K562 (cell line): ENCODE measurements at regions not wholly inside any gene's neighbourhood (a gene's known extent, or its start where the extent isn't known, plus 50 kb on each side); places are given as distances from the start of the nearest gene placed in this dataset.

ENCODE experiments used
- ATAC-seq: fragments of 200-7000 bp; cut with Tn5 transposase; 3 replicates; pipeline ENCODE4 v1.9.1; 2020; ENCODE audit warnings: moderate library complexity
- BruUV-seq: library from RNA; stranded (reverse); fragments of 400-500 nt; replicated peaks from 2 replicates; lab custom pipeline; 2021; lab: Mats Ljungman, UMichigan
- CTCF ChIA-PET: fragments of 300-600 bp; formaldehyde crosslinking; extraction: SDS; loops from one replicate; lab custom pipeline; 2021; ENCODE audit warnings: low intra/inter-chr PET ratio; lab: Yijun Ruan, JAX
- POLR2A ChIA-PET: fragments of 300-600, 350-650 bp; sonication (Branson Sonifier 250); formaldehyde crosslinking; extraction: SDS; loops from one replicate; lab custom pipeline; 2021; ENCODE audit warnings: antibody characterized with exemption, inconsistent platforms; lab: Yijun Ruan, JAX
- DNase-seq, 4 experiments: peaks; one replicate each; pipeline versions ENCODE4 v3.0.0 to v3.0.0-alpha.2; 2011 to 2018; ENCODE audit warnings: low spot score in 3 of 4, mixed read lengths in 3 of 4; ENCODE audit errors: extremely low read depth in 1 of 4
- FAIRE-seq: peaks from 2 replicates; lab custom pipeline; 2011; peaks lifted over from hg19 to GRCh38; lab: Jason Lieb, UNC
- H2AFZ ChIP-seq: 2 replicates; pipeline ENCODE4 v1.6.0; 2011; ENCODE audit warnings: low read depth, low read length, control low read depth, inconsistent platforms
- H3K27ac ChIP-seq: fragments of 200-600 bp; 3 replicates; pipeline ENCODE4 v1.8.0; 2011; ENCODE audit warnings: low read depth, mild to moderate bottlenecking, control low read depth, inconsistent platforms, low read length, moderate library complexity, mixed read lengths; ENCODE audit errors: extremely low read depth
- H3K27me3 ChIP-seq, 2 experiments: fragments of 300-600 bp in 1 of 2; 2 replicates in 1 of 2; 3 replicates in 1 of 2; pipeline versions ENCODE4 v1.6.0 to v1.8.0; 2011; ENCODE audit warnings: inconsistent platforms in 2 of 2, low read length in 2 of 2, mild to moderate bottlenecking in 1 of 2, mixed read lengths in 1 of 2, moderate library complexity in 1 of 2; ENCODE audit not compliant: control insufficient read depth in 2 of 2, insufficient read depth in 2 of 2
- H3K36me3 ChIP-seq: fragments of 300-600 bp; 3 replicates; pipeline ENCODE4 v1.8.0; 2011; ENCODE audit warnings: mild to moderate bottlenecking, low read length, inconsistent platforms; ENCODE audit not compliant: control insufficient read depth, insufficient read depth
- H3K4me1 ChIP-seq, 2 experiments: fragments of 200-600 bp in 1 of 2; replicated peaks in 1 of 2; 2 replicates in 1 of 2; 3 replicates in 1 of 2; pipeline versions ENCODE4 v1.5.1 to v1.8.0; 2011; ENCODE audit warnings: inconsistent platforms in 2 of 2, low read length in 2 of 2, mild to moderate bottlenecking in 1 of 2, mixed read lengths in 1 of 2, moderate library complexity in 1 of 2; ENCODE audit not compliant: control insufficient read depth in 2 of 2, insufficient read depth in 2 of 2
- H3K4me2 ChIP-seq: 2 replicates; pipeline ENCODE4 v1.6.1; 2011; ENCODE audit warnings: low read length, control low read depth, inconsistent platforms, mixed read lengths; ENCODE audit not compliant: insufficient read depth
- H3K4me3 ChIP-seq: fragments of 200-600 bp; sonication (generic), shearing (Covaris generic); 2 replicates; pipeline ENCODE4 v1.5.1; 2016; ENCODE audit warnings: control low read depth, inconsistent platforms
- H3K79me2 ChIP-seq: fragments of 200-600 bp; 3 replicates; pipeline ENCODE4 v1.8.0; 2011; ENCODE audit warnings: low read length, inconsistent platforms; ENCODE audit not compliant: control insufficient read depth, insufficient read depth
- H3K9ac ChIP-seq, 2 experiments: 2 replicates each; pipeline versions ENCODE4 v1.6.0 to v1.6.1; 2011; ENCODE audit warnings: low read depth in 2 of 2, low read length in 2 of 2, control low read depth in 1 of 2, inconsistent platforms in 1 of 2, mild to moderate bottlenecking in 1 of 2, mixed read lengths in 1 of 2; ENCODE audit not compliant: insufficient read depth in 1 of 2
- H3K9me1 ChIP-seq: one replicate; pipeline ENCODE4 v1.6.0; 2011; ENCODE audit warnings: inconsistent platforms, mild to moderate bottlenecking, low read length, moderate library complexity; ENCODE audit not compliant: control insufficient read depth, insufficient read depth
- H3K9me3 ChIP-seq: replicated peaks from 2 replicates; pipeline ENCODE4 v1.5.1; 2011; ENCODE audit warnings: low read depth, low read length, inconsistent platforms; ENCODE audit not compliant: control insufficient read depth, insufficient read depth
- H4K20me1 ChIP-seq: replicated peaks from 2 replicates; pipeline ENCODE4 v1.6.1; 2011; ENCODE audit warnings: low read length, inconsistent platforms, mixed read lengths; ENCODE audit not compliant: control insufficient read depth, insufficient read depth
- ARID3B ChIP-seq: fragments of 250-450 bp; sonication (Bioruptor Pico); IDR thresholded peaks from 2 replicates; pipeline ENCODE4 v1.4.0; 2020; ENCODE audit warnings: borderline replicate concordance
- CTCF ChIP-seq, 3 experiments: IDR thresholded peaks in 2 of 3; conservative IDR thresholded peaks in 1 of 3; 2 replicates each; pipeline ENCODE4 v1.5.1; 2011 to 2012; ENCODE audit warnings: low read length in 3 of 3, mild to moderate bottlenecking in 3 of 3, control low read depth in 2 of 3, improper control_type of control experiment in 1 of 3, inconsistent platforms in 1 of 3, low read depth in 1 of 3, mixed read lengths in 1 of 3, moderate library complexity in 1 of 3; ENCODE audit not compliant: insufficient read depth in 2 of 3
- MCM3 ChIP-seq: fragments of 450-650 bp; IDR thresholded peaks from 2 replicates; pipeline ENCODE4 v1.6.1; 2016
- WGBS: fragments of 100-300 bp; shearing (Covaris generic); methylation state at CpG from one replicate; pipeline ENCODE4 v1.1.6; 2016; ENCODE audit warnings: low coverage, mixed read lengths; ENCODE audit not compliant: insufficient coverage; ENCODE audit errors: missing lambda C conversion rate; 5-methylcytosine and 5-hydroxymethylcytosine counted together
- in situ Hi-C: fragments of 300-500 bp; cut with MboI; formaldehyde crosslinking; loops from 4 replicates; pipeline ENCODE4 v1.15.0; 2018; ENCODE audit warnings: inconsistent platforms, mixed read lengths
- intact Hi-C: fragments of 100-400 bp; cut with micrococcal nuclease; formaldehyde crosslinking; loops from 2 replicates; pipeline ENCODE4 v1.14.2; 2022

- Histone ChIP-seq H3K9me3 (no peaks in the 10 kb centered on the region), H3K79me2 (no peaks in the 10 kb centered on the region), H3K4me2 (no peak overlapping the region), H3K4me3 (no peak overlapping the region), H3K4me1 (no peaks in the 10 kb centered on the region), H3K27me3 (no peaks in the 10 kb centered on the region), H2AFZ (no peak overlapping the region), H3K9ac (no peak overlapping the region), H3K9me1 (no peaks in the 10 kb centered on the region), H3K27ac (no peak overlapping the region), H4K20me1 (no peaks in the 10 kb centered on the region), H3K36me3 (no peaks in the 10 kb centered on the region)
- CTCF ChIA-PET: no interaction called here
- TF ChIP-seq CTCF (IDR thresholded peaks at IDR 0.05 in 2 of 3, conservative IDR thresholded peaks at IDR 0.05 in 1 of 3; ENCODE audit: insufficient read depth in 2 of 3, low read depth in 1 of 3, low read length in 3 of 3): 0 out of 6 replicates have a peak, but pooled peaks of 2 of the 3 experiments have one; percentile 27 to 29
- no peak for TF ChIP-seq ARID3B (CRISPR knock-in tag)
- TF ChIP-seq MCM3: no peak
- 0% methylated on average over 1 of the region's 1 CpG for WGBS
- in situ Hi-C loops: loop anchor here (5.0 kb wide), 1 partner anchor 793 kb away; no protein-coding TSS in a partner anchor
- no peak for FAIRE-seq
- DNase-seq: peak in 2 of 4 experiments; percentile 11 to 14
- POLR2A ChIA-PET: interaction anchor here (1.1 kb wide), 1 partner anchor 10 kb away, joined by 3 read pairs; no protein-coding TSS in a partner anchor
- BruUV-seq: no TSS peak
- ATAC-seq: 0 out of 3 replicates have a peak, but pooled peaks have one; percentile 28
- intact Hi-C loops: loop anchor here (5.0 to 10.0 kb wide), 3 partner anchors 143 to 788 kb away; no protein-coding TSS in a partner anchor
Observed at GRCh38 chr9:108270051-108270450, 585.7 kb downstream of the ACTL7B start.
